Epithelial cell of prostate (primary cell): ENCODE measurements at regions not wholly inside any gene's neighbourhood (a gene's known extent, or its start where the extent isn't known, plus 50 kb on each side); places are given as distances from the start of the nearest gene placed in this dataset.
"Not testable (repeated sequence)": the region's sequence is repeated elsewhere in the genome, so short reads cannot be mapped to it uniquely, and the experiment has no call there.

Source experiments
- DNase-seq: peaks from one replicate; pipeline ENCODE4 v3.0.0-alpha.2; 2011; ENCODE audit warnings: low read depth, low spot score
- H3K27ac ChIP-seq: fragments of 450-650 bp; 2 replicates; pipeline ENCODE4 v1.5.1; 2017; ENCODE audit warnings: mild to moderate bottlenecking

DNA sequence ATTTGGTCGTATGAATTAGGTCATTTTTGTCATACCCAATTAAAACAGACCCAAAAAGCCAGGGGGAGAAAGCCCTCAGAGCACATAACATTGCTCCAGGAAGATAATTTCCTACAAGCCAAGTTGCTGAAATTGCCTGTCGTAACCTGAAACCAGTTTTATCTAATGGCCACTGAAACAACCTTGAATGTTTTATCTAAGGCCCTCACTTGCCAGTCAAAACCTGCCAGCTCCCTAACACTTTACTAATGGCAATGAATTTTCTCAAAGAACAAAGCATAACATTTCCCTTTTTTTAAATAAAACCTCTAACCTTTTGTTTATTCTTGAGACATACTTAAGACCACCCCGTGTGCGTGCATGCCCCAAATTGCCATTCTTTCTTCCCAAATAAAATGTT, 496.2 kb upstream of the KLHL1 start:
- H3K27ac ChIP-seq, result no peak overlapping the region

GRCh38 chr13:70593716-70594115, 485.5 kb upstream of the KLHL1 start:
- no peak overlapping the region for H3K27ac ChIP-seq
- no peak for DNase-seq

More for the DNA sequence above, 496.2 kb upstream of the KLHL1 start:
- no peak for DNase-seq

- DNase-seq, result no peak
- H3K27ac ChIP-seq, result no peak overlapping the region
Measured at GRCh38 chr13:70585109-70585508, 476.9 kb upstream of the KLHL1 start.

- no peak for DNase-seq
- H3K27ac ChIP-seq, result no peak overlapping the region
Measured at GRCh38 chr13:70580825-70581224, 472.6 kb upstream of the KLHL1 start.

DNA sequence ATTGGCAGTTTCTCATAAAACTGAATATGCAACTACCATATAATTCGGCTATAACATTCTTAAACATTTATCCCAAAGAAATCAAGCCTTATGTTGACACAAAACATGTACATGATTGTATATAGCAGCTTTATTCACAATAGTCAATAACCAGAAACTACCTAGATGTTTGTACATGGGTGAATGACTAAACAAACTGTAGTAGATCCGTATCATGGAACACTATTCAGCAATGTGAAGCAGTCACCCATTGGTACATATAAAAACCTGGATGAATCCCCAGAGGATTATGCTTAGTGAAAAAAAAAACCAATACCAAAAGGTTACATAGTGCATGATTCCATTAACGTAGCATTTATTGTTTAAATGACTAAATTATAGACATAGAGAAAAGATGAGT, 471.7 kb upstream of the KLHL1 start:
- H3K27ac ChIP-seq, result no peak overlapping the region
- DNase-seq, result no peak

DNA sequence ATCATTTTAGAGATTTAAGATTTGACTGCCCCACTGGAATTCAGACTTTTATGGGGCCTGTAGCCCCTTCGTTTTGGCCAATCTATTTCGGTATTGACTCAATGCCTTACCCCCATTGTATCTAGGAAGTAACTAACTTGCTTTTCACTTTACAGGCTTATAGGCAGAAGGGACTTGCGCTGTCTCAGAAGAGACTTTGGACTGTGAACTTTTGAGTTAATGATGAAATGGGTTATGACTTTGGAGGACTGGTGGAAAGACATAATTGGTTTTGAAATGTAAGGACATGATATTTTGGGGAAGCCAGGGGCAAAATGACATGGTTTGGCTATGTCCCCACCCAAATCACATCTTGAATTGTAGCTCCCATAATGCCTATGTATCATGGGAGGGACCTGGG, 463.0 kb upstream of the KLHL1 start:
- no peak for DNase-seq

GRCh38 chr13:70568571-70568970, 460.3 kb upstream of the KLHL1 start:
- H3K27ac ChIP-seq, result no peak overlapping the region
- DNase-seq, result no peak

More for the DNA sequence above, 463.0 kb upstream of the KLHL1 start:
- H3K27ac ChIP-seq, result no peak overlapping the region

DNA sequence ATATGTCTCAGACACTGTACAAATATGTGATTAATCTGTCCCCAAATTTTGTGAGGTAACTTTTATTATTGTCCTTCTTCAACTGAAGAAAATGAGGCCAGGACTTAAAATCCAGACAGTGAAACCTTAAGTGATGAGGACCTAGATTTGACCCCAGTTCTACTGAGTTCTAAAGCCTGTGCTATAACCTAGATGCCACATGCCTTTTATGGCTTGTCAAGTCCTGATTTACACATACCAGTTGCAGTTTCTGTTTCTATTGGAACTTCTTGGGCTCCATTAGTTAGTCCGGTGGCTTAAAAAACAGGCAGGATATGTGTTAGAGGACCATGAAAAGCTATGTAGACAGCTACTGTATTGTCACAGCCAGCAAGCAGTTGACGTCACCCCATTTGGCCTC, 436.5 kb upstream of the KLHL1 start:
- H3K27ac ChIP-seq, result no peak overlapping the region
- no peak for DNase-seq

GRCh38 chr13:70541451-70541850, 433.2 kb upstream of the KLHL1 start:
- no peak for DNase-seq
- peak overlapping the region; percentile 32 for H3K27ac ChIP-seq

DNA sequence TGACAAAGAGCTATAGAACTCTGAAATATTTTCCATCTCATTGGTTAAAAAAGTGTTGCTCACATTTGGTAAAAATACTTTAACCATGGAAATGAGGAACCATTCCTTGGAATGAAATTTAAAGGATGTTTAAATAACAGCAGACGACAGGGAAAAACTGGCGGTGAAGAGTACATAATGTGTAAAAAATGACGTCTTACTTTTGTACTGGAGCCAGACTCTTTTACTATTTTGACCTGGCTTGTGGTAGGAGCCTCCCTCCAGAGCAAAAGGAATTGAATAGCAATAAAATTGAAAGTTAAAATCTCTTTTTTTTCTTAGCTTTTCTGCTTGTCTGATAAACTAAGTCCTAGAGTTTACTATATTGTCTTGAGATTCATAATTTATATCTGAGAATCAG, 426.2 kb upstream of the KLHL1 start:
- no peak for DNase-seq
- no peak overlapping the region for H3K27ac ChIP-seq

DNA sequence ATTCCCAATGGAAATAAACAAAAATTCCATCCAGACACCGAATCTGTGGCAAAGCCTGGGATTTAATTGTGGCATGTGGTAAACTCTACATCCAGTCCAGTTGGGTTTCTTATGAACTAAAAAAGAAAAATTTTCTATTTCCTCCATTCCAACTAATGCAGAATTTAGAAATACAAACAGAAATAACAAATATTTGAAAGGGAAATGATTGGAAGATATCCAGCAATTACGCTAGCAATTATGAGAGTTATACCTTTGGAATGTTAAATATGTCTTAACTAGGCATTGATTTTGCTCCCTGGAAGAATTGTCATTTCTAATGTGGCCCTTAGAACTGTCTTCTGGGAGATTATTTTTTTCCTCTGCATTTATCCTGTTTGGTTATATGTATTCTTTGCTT, 421.4 kb upstream of the KLHL1 start:
- DNase-seq, result no peak
- no peak overlapping the region for H3K27ac ChIP-seq

- H3K27ac ChIP-seq, result no peak overlapping the region
- no peak for DNase-seq
Measured at GRCh38 chr13:70527599-70527998, 419.3 kb upstream of the KLHL1 start.

DNA sequence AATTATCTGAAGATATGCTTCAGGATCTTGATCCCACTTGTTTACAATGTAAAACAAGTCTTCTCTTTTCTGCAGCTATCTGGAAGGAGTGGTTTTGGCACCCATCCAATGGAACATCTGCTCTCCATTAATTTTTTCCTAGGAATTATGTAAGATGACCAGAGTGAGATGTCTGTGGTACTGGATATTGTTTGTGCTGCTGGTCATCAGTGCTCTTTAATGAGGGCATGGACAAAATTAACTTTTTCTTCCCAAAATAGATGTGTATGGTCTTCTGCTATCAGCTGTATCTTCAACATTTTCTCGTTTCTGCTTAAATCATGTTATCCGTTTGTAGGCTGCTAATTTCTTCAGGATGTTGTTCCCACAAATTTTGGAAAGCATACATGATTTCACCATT, 415.4 kb upstream of the KLHL1 start:
- H3K27ac ChIP-seq, result no peak overlapping the region
- DNase-seq, result no peak

- H3K27ac ChIP-seq, result no peak overlapping the region
- no peak for DNase-seq
Measured at GRCh38 chr13:70520275-70521036, 412.2 kb upstream of the KLHL1 start.

DNA sequence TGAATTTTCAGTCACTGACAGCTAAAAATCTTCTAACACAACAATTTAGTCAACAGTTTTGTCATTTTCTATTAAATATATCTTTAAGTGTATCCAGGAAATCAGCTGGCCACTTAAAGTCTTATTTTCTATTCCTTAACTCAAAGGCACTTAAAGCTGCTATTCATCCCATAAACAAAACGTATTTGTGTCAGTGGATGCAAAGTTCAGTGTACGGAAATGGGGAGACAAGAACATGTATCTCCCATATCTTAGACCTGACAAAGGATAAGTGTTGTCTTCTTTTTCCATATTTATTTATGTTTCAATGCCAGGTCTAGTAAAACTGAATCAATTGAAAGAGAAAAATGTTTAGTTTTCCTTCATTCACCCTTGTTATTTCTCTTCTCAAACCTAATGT, 409.8 kb upstream of the KLHL1 start:
- DNase-seq, result no peak
- no peak overlapping the region for H3K27ac ChIP-seq

DNA sequence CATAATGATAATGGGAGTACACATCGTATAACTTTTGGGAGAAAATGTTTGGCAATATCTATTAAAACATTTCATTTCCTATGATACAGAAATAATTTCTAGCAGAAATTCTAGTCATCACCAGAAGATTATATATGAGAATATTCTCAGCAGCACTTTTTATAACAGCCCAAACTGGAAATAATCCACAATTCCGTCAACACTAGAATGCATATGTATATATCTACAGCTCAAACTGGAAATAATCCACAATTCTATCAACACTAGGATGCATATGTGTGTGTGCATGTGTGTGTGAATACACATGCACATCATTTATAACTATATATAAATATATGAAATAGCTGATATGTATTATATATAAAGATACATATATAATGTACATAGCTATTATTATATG, 408.0 kb upstream of the KLHL1 start:
- no peak overlapping the region for H3K27ac ChIP-seq
- DNase-seq, result no peak

DNA sequence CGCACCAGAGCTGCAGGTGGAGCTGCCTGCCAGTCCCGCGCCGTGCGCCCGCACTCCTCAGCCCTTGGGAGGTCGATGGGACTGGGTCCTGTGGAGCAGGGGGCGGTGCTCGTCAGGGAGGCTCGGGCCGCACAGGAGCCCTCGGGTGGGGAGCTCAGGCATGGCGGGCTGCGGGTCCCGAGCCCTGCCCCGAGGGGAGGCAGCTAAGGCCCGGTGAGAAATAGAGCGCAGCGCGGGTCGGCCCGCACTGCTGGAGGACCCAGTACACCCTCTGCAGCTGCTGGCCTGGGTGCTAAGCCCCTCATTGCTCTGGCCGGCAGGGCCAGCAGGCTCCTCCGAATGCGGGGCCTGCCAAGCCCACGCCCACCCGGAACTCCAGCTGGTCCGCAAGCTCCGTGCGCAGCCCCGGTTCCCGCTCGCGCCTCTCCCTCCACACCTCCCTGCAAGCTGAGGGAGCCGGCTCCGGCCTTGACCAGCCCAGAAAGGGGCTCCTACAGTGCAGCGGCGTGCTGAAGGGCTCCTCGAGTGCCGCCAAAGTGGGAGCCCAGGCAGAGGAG, 403.7 kb upstream of the KLHL1 start:
- not testable (repeated sequence) for H3K27ac ChIP-seq, DNase-seq

GRCh38 chr13:70505809-70506208, 397.6 kb upstream of the KLHL1 start:
- DNase-seq, result no peak
- H3K27ac ChIP-seq, result no peak overlapping the region

DNA sequence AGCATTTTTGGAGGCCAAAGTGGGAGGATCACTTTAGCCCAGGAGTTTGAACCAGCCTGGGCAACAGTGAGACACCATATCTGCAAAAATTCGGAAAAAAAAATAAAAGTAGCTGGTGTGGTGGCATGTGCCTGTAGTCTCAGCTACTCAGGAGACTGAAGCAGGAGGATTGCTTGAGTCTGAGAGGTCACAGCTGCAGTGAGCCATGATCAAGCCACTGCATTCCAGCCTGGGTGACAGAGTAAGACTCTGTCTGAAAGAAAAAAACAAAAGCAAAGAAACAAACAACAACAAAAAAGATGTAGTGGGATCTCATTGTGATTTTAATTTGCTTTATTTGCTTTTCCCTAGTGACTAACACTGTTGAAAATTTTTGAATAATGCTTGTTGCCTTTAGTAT, 394.7 kb upstream of the KLHL1 start:
- no peak for DNase-seq
- H3K27ac ChIP-seq, result no peak overlapping the region

GRCh38 chr13:70490320-70490935, 382.2 kb upstream of the KLHL1 start:
- no peak for DNase-seq

GRCh38 chr13:70484931-70485330, 376.7 kb upstream of the KLHL1 start:
- DNase-seq, result no peak
- no peak overlapping the region for H3K27ac ChIP-seq

More at GRCh38 chr13:70490320-70490935, 382.2 kb upstream of the KLHL1 start:
- no peak overlapping the region for H3K27ac ChIP-seq
